Activated CD4-positive, alpha-beta T cell treated with anti-CD3 and anti-CD28 coated beads, Interleukin-2, amount 50 U/mL, for 16 hours (primary cell): ENCODE measurements at regions not wholly inside any gene's neighbourhood (a gene's known extent, or its start where the extent isn't known, plus 50 kb on each side); places are given as distances from the start of the nearest gene placed in this dataset.

Source experiments
- DNase-seq: peaks from one replicate; pipeline ENCODE4 v3.0.0-alpha.2; 2020

- no peak for DNase-seq
Measured at GRCh38 chr6:8543714-8544113, 108.4 kb upstream of the SLC35B3 start.

GRCh38 chr6:8539453-8539852 lies 104.1 kb upstream of the SLC35B3 start:
- no peak for DNase-seq

- DNase-seq, result no peak
Measured at GRCh38 chr6:8536122-8536521, 100.8 kb upstream of the SLC35B3 start.

GRCh38 chr6:8535519-8535918 lies 100.2 kb upstream of the SLC35B3 start:
- DNase-seq, result no peak

DNA sequence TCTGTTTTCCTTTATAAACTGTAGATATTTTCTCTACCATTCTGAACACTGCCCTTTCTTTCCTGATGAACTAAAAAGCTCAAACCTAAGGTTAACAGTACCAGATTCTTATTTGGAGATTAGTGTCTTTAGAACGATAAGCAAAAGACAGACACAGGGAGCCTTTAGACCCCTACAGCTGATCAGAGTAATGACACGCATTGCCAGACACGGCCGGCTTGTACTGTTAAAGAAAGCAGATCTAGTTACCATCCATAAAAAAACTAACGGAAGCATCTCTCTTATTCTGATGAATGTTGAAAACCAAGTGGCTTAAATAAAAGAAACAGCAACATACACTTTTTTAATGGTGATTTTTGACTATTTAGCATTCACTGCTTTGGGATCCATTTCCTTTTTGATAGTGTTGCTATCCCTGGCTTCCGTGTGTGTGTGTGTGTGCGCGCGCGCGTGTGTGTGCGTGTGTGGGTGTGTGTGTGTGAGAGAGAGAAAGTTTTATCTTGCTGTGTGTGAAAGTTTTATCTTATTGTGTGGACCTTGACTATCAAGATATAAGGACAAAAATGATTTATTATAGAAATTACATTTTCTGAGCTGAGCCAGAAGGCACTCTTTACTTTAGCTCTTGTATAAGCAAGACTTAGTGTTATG lies 95.6 kb upstream of the SLC35B3 start:
- DNase-seq, result no peak

DNA sequence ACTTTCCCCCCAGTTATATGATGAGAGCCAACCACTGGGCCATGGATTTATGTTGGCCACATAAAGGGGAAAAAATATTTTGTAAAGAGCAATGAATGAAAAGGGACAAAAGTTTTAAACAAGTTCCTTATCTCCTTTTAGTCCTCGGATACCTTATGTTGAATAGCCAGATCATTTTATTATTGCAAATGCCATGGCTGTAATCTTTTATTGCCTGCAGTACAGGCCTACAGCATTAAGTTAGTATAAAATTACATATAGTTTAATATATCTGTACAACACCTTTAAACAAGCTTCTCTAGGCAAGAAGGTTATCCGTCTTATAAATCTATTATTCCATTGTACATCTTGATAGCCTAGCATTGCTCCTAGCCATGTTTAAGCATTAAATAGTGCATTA lies 93.9 kb upstream of the SLC35B3 start:
- DNase-seq, result no peak

- DNase-seq, result no peak
Measured at GRCh38 chr6:8527818-8528217, 92.5 kb upstream of the SLC35B3 start.

- no peak for DNase-seq
Measured at GRCh38 chr6:8526624-8527023, 91.3 kb upstream of the SLC35B3 start.

DNA sequence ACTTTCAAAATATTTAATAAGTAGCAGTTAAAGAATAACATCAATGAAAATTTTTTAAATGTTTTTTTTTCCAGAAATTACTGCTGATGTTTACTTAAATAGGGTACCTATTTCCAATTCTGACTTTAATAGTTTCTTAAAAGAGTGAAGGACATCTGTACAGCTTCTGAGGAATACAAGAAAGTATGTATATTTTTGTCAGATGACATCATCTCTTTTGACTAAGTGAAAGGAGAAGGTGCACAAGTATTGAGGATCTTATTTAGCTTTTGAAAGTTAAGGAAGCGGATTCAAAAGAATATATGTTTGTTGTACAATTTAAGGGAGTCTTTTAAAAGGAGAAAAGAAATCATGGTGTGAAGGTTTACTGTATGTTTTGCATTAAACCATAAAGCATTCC lies 90.0 kb upstream of the SLC35B3 start:
- DNase-seq, result no peak

GRCh38 chr6:8513174-8513573 lies 77.8 kb upstream of the SLC35B3 start:
- DNase-seq, result no peak

DNA sequence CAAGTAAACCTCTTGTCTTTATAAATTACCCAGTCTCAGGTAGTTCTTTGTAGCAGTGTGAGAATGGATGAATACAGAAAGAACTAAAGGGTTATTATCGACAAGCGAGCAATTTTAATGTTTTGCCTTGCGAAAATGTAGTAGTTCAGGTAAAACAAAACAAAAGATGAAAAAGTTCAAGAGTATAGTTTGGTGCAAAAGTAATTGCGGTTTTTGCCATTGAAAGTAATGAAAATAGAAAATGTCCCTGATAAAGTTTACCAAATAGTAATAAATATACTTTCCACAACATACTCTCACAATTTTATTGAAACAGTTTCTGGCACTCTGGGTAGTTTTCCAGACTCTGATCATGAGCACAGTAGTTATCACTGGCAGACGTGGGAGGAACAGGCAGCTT lies 71.9 kb upstream of the SLC35B3 start:
- DNase-seq, result no peak

DNA sequence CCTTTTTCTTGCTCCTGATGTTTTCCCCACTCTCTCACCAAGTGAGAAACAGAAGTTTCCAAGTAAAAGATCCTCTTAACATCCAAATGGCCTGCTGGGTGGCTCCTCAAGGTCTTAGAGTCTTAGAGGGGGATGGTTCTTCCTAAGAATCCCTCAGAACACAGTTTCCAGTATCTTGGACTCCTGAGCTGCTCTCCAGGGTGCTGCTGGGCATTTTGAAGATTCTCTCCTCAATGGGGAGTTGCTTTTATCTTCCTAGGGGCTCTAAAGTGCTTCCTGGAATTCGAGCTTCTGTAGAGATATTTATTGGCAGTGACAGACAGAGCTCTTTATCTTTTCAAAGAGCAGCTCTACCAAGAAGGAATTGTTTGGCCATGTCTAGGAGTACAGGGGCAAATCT lies 70.8 kb upstream of the SLC35B3 start:
- no peak for DNase-seq

GRCh38 chr6:8499540-8499939 lies 64.2 kb upstream of the SLC35B3 start:
- no peak for DNase-seq

- DNase-seq, result no peak
Measured at GRCh38 chr6:8494730-8495129, 59.4 kb upstream of the SLC35B3 start.

GRCh38 chr6:8492536-8493133 lies 57.3 kb upstream of the SLC35B3 start:
- no peak for DNase-seq
